HL-60 (cell line): ENCODE measurements at regions not wholly inside any gene's neighbourhood (a gene's known extent, or its start where the extent isn't known, plus 50 kb on each side); places are given as distances from the start of the nearest gene placed in this dataset.
"Not testable (repeated sequence)": the region's sequence is repeated elsewhere in the genome, so short reads cannot be mapped to it uniquely, and the experiment has no call there.

Experiments used
- DNase-seq, 2 experiments: peaks; one replicate each; pipeline ENCODE4 v3.0.0-alpha.2; 2010 to 2020; ENCODE audit warnings: low read depth in 1 of 2, low spot score in 1 of 2
- H3K27ac ChIP-seq: fragments of 250-450 bp; sonication (Bioruptor Pico); replicated peaks from 2 replicates; pipeline ENCODE4 v1.5.1; 2020; ENCODE audit warnings: mild to moderate bottlenecking, moderate library complexity
- H3K27me3 ChIP-seq: fragments of 250-450 bp; sonication (Bioruptor Pico); 2 replicates; pipeline ENCODE4 v1.5.1; 2021; ENCODE audit warnings: mild to moderate bottlenecking, moderate library complexity; ENCODE audit not compliant: insufficient read depth, poor library complexity, severe bottlenecking
- H3K4me3 ChIP-seq: replicated peaks from 2 replicates; pipeline ENCODE4 v1.5.1; 2011; ENCODE audit warnings: mild to moderate bottlenecking, control low read depth, low read length; ENCODE audit not compliant: insufficient read depth
- SPI1 ChIP-seq: IDR thresholded peaks from 2 replicates; pipeline ENCODE4 v1.6.1; 2012; ENCODE audit warnings: low read depth, mild to moderate bottlenecking, borderline replicate concordance

GRCh38 chr16:21370791-21371190, 92.7 kb upstream of the CRYM start:
- H3K4me3 ChIP-seq, H3K27me3 ChIP-seq, DNase-seq, H3K27ac ChIP-seq: not testable (repeated sequence)

DNA sequence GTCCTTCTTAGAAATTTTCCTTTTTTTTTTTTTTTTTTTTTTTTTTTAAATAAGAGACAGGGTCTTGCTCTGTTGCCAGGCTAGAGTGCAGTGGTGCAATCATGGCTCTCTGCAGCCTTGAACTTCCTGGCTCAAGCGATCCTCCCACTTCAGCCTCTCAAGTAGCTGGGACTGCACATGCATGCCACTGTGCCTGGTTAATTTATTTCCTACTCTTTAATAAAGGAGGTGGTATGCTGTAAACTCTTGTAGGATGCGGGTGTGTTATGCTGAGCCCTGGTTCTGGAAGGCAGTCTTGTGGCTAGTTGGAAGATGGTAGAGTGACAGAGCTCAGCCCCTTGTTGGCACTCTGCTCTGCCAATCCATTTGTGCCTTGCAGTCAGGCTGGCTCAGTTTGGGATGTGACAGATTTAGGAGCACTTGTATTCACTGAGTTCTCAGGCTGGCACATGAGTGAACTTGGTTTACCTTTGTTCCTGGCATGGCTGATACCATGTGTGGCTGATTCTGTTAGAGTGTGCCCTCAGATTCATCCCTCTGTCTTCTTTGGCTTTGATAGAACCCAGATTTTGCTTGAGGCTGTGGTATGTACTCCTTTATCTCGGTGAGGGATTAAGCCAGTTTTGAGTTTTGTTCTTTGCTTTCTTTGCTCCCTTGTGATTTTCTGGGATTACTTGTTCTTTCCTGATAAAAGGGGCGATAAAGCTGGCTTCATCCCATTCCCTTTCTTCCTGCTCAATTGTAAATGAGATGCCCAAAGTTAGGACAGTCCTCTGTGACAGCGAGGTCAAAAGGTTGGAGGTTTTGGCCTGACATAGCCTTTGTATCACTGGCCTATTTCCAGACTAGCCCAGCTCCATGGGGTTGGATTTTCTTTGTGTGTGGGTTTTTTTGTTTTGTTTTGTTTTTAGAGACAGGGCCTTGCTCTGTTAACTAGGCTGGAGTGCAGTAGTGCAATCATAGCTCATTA, 91.2 kb upstream of the CRYM start:
- not testable (repeated sequence) for DNase-seq, H3K27ac ChIP-seq, H3K4me3 ChIP-seq, H3K27me3 ChIP-seq

DNA sequence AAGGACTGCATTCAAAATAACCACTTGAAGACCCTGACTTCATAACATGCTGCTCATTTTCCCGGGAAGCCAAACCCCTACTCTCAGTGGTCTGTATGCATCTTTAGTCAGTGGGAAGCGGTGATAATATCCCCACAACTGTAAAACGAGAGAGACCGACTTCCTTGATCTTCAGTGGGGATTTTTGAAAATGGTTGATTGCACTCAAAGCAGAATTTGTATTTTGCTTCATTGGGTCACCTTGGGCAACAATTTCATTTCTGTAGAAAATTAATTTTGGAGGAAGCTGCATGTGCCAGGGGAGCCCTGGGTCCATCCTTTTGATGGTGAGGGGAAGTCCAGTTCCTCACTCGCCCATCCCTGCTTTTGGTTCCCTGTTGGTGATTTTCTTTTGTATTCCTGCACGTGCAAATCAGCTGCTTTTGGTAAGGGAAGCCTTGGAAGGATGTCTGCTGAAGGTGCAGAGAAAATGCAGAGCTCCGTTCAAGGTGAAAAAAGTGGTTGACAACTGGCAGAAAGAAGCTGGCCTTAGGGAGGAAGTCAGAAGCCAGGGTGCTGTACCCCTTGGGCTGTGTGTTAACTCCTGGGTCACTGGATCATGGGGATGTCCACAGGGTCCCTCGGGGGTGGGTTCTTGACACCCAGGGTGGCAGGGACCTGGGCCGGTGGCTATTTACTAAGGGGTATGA, 89.8 kb upstream of the CRYM start:
- DNase-seq, H3K27ac ChIP-seq, H3K4me3 ChIP-seq: not testable (repeated sequence)

GRCh38 chr16:21366998-21367397, 88.9 kb upstream of the CRYM start:
- DNase-seq, H3K27me3 ChIP-seq, H3K27ac ChIP-seq, H3K4me3 ChIP-seq: not testable (repeated sequence)

More for the DNA sequence above, 89.8 kb upstream of the CRYM start:
- not testable (repeated sequence) for H3K27me3 ChIP-seq

DNA sequence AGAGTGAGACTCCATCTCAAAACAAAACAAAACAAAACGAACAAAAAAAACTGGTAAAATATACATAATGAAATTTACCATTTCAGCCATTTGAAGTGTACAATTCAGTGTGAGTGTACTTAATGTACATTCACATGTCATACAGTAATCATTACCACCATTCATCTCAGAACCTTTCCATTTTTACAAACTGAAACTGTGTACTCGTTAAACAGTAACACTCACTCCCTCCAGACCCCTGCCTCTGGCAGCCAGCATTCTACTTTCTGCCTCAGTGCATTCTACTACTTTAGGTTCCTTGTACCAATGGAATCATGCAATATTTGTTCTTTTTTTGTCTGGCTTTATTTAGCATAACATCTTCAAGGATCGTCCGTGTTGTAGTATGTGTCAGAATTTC, 87.5 kb upstream of the CRYM start:
- not testable (repeated sequence) for H3K27me3 ChIP-seq, H3K27ac ChIP-seq, H3K4me3 ChIP-seq, DNase-seq

GRCh38 chr16:21363550-21364223, 85.6 kb upstream of the CRYM start:
- peak overlapping the region; percentile 71 for H3K27ac ChIP-seq
- H3K27me3 ChIP-seq, H3K4me3 ChIP-seq: not testable (repeated sequence)
- TF ChIP-seq SPI1, result peak; percentile 84
- peak; percentile 28 to 68 for DNase-seq

GRCh38 chr16:21361612-21362227, 83.6 kb upstream of the CRYM start:
- H3K4me3 ChIP-seq, H3K27ac ChIP-seq, DNase-seq, H3K27me3 ChIP-seq: not testable (repeated sequence)

DNA sequence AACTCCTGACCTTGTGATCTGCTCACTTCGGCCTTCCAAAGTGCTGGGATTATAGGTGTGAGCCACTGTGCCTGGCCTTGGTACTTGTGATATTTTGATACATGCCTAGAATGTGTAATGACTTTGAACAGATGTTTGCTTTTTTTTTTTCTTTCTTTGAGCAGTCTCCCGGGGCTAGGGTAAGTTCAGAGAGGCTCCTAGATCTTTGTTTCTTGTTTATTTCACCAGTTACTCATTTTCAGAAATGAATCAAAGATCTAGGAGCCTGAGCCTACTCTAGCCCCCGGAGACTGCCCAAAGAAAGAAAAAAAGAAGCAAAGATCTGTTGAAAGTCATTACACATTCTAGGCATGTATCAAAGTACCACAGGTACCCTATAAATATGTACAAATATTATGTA, 83.0 kb upstream of the CRYM start:
- H3K27ac ChIP-seq, DNase-seq, H3K4me3 ChIP-seq, H3K27me3 ChIP-seq: not testable (repeated sequence)

DNA sequence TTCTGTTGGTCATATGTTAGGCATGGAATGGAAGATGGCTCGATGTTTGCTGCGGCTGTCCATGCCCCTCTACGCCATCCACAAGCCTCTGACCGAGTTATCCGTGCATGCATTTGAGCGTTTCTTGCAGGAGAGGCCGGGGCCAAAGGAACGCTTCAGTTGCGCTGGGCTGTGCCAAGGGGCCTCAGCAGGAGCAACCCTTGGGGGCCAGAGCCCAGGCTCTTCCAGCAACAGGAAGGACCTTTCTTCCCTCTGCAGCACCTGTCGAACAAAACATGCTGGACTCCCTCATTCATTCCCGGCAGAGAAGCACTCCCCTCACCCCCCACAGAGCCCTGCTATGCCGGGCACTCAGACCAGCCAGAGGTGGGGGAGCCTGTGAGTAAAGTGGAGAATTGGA, 81.4 kb upstream of the CRYM start:
- not testable (repeated sequence) for DNase-seq, H3K27me3 ChIP-seq, H3K4me3 ChIP-seq, H3K27ac ChIP-seq

DNA sequence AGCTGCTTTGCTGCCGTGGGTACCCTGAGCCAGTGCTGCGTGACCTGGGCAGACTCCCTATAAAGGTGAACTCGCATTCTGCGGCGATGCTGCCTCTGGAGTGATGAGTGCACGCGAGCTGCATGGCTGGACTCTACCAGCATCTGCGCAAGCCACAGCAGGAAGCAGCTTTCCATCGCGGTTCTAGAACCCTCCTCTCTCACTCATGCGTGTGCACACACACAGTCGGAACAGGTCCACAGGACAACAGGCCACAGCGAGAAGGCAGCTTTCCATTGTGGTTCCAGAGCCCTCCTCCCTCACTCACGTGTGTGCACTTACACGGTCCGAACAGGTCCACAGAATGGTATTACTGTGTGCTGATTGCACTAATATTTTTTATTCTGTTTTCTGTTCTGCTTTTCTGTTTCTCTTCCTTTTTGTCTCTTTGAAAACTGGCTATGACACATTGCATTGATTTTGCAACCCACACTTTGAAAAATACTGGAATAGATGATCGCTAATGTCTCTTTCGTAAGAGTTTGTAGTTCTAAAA, 80.2 kb upstream of the CRYM start:
- not testable (repeated sequence) for H3K4me3 ChIP-seq, H3K27ac ChIP-seq, H3K27me3 ChIP-seq
- peak in 1 of 2 experiments; percentile 63 for DNase-seq
